Osteoblast (primary cell): ENCODE measurements at regions not wholly inside any gene's neighbourhood (a gene's known extent, or its start where the extent isn't known, plus 50 kb on each side); places are given as distances from the start of the nearest gene placed in this dataset.

ENCODE experiments used
- DNase-seq: peaks from one replicate; pipeline ENCODE4 v3.0.0; 2011; ENCODE audit warnings: low spot score, mixed read lengths; ENCODE audit not compliant: insufficient read length; ENCODE audit errors: missing footprints
- H2AFZ ChIP-seq: 2 replicates; pipeline ENCODE4 v1.6.0; 2011; ENCODE audit warnings: mild to moderate bottlenecking, low read length
- H3K27ac ChIP-seq: 2 replicates; pipeline ENCODE4 v1.5.1; 2011; ENCODE audit warnings: mild to moderate bottlenecking, low read depth, low read length, moderate library complexity
- H3K27me3 ChIP-seq: 2 replicates; pipeline ENCODE4 v1.6.0; 2012; ENCODE audit warnings: mild to moderate bottlenecking, control low read depth, inconsistent platforms, low read length, moderate library complexity; ENCODE audit not compliant: insufficient read depth
- H3K36me3 ChIP-seq: 2 replicates; pipeline ENCODE4 v1.5.1; 2011; ENCODE audit warnings: mild to moderate bottlenecking, low read length, control low read depth, moderate library complexity; ENCODE audit not compliant: insufficient read depth
- H3K4me1 ChIP-seq: 2 replicates; pipeline ENCODE4 v1.5.1; 2011; ENCODE audit warnings: mild to moderate bottlenecking, low read length, control low read depth, moderate library complexity; ENCODE audit not compliant: insufficient read depth
- H3K4me2 ChIP-seq: 2 replicates; pipeline ENCODE4 v1.6.0; 2011; ENCODE audit warnings: mild to moderate bottlenecking, low read length; ENCODE audit not compliant: insufficient read depth
- H3K4me3 ChIP-seq: fragments of 200-600 bp; sonication (generic); 3 replicates; pipeline ENCODE4 v1.5.1; 2012; ENCODE audit warnings: mild to moderate bottlenecking, low read length, inconsistent platforms; ENCODE audit not compliant: insufficient read depth
- H3K79me2 ChIP-seq: 2 replicates; pipeline ENCODE4 v1.6.0; 2012; ENCODE audit warnings: mild to moderate bottlenecking, low read length, control low read depth, inconsistent platforms; ENCODE audit not compliant: insufficient read depth
- H3K9me3 ChIP-seq: 2 replicates; pipeline ENCODE4 v1.5.1; 2011; ENCODE audit warnings: low read depth, low read length, control low read depth
- H4K20me1 ChIP-seq: 2 replicates; pipeline ENCODE4 v1.6.0; 2012; ENCODE audit warnings: mild to moderate bottlenecking, low read length, control low read depth; ENCODE audit not compliant: insufficient read depth
- CTCF ChIP-seq: IDR thresholded peaks from 2 replicates; pipeline ENCODE4 v1.5.1; 2011; ENCODE audit warnings: mild to moderate bottlenecking, low read depth, low read length, moderate library complexity; ENCODE audit errors: extremely low read depth

- no peak overlapping the region for H3K4me3 ChIP-seq
- H3K36me3 ChIP-seq: no peaks in the 10 kb centered on the region
- no peaks in the 10 kb centered on the region for H3K9me3 ChIP-seq
- H3K27me3 ChIP-seq: peaks cover 15% of the 10 kb centered on the region
- H3K4me1 ChIP-seq: peaks cover 11% of the 10 kb centered on the region
- H3K79me2 ChIP-seq: no peaks in the 10 kb centered on the region
- TF ChIP-seq CTCF: no peak
- no peaks in the 10 kb centered on the region for H4K20me1 ChIP-seq
- DNase-seq: no peak
- no peak overlapping the region for H3K27ac ChIP-seq
- H2AFZ ChIP-seq: no peak overlapping the region
- H3K4me2 ChIP-seq: no peak overlapping the region
Observed at GRCh38 chr5:15026944-15027343, 155.4 kb upstream of the ANKH start.

DNA sequence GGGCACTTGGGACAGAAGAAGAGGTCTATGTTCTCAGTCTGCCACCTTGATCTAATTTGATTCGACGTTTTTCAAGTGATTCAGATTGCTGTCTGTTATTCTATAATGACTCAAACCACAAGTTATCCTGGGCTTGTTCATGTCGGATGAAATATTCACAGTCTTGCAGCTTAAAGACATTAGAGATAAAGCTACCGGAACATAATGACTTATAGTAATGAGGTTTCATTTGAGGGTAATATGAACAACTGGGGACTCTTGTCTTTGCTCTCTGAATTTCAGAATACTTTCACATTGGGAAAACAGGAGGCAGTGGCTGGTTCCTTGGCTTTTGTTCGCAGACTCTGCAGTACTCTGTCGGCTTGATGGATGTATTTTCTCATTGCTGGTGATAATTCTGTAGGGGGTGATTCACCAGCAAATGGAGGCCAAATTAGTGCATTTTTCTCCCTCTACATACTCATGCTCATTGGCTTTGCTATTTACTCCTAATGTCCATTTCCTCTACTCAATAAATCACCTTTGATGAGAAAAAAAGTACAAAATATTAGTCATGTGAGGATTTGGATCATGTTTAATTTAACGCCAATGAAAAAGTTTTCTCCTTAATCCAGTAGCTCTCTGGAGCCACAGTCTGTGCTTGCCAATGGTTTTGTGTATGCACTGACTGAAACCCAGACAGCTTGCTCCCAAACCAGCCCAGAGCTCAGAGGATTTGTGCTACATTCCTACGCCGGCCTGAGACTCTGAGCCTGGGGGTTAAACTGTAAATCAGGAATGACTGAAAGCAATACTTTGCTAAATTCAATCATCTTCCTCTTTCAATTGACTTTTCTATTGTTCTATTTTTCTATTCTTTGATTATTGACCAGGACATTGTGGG lies 154.7 kb upstream of the ANKH start:
- Histone ChIP-seq H3K27me3 (peaks cover 15% of the 10 kb centered on the region), H3K9me3 (no peaks in the 10 kb centered on the region), H4K20me1 (no peaks in the 10 kb centered on the region), H2AFZ (peak overlapping the region; percentile 33), H3K4me2 (peak overlapping the region; percentile 65), H3K4me3 (peak overlapping the region; percentile 21), H3K36me3 (no peaks in the 10 kb centered on the region), H3K79me2 (no peaks in the 10 kb centered on the region), H3K27ac (peak overlapping the region; percentile 12), H3K4me1 (peaks cover 17% of the 10 kb centered on the region)
- TF ChIP-seq CTCF: no peak
- DNase-seq: peak; percentile 85

- Histone ChIP-seq H3K9me3 (no peaks in the 10 kb centered on the region), H3K4me1 (peaks cover 24% of the 10 kb centered on the region), H2AFZ (no peak overlapping the region), H3K79me2 (no peaks in the 10 kb centered on the region), H3K4me3 (no peak overlapping the region), H3K4me2 (no peak overlapping the region), H4K20me1 (no peaks in the 10 kb centered on the region), H3K27me3 (peaks cover 10% of the 10 kb centered on the region), H3K27ac (no peak overlapping the region), H3K36me3 (no peaks in the 10 kb centered on the region)
- DNase-seq: no peak
- no peak for TF ChIP-seq CTCF
Observed at GRCh38 chr5:15023846-15024245, 152.3 kb upstream of the ANKH start.

GRCh38 chr5:15023266-15023665 lies 151.7 kb upstream of the ANKH start:
- Histone ChIP-seq H3K27me3 (peaks cover 4% of the 10 kb centered on the region), H3K9me3 (no peaks in the 10 kb centered on the region), H3K27ac (no peak overlapping the region), H2AFZ (no peak overlapping the region), H4K20me1 (no peaks in the 10 kb centered on the region), H3K79me2 (no peaks in the 10 kb centered on the region), H3K36me3 (no peaks in the 10 kb centered on the region), H3K4me1 (peaks cover 24% of the 10 kb centered on the region), H3K4me2 (no peak overlapping the region), H3K4me3 (no peak overlapping the region)
- no peak for DNase-seq
- TF ChIP-seq CTCF: no peak
